ENCODE measurements at regions not wholly inside any gene's neighbourhood (a gene's known extent, or its start where the extent isn't known, plus 50 kb on each side); places are given as distances from the start of the nearest gene placed in this dataset.
"Not testable (repeated sequence)": the region's sequence is repeated elsewhere in the genome, so short reads cannot be mapped to it uniquely, and the experiment has no call there.

- not testable (repeated sequence) for DNase-seq
Measured at GRCh38 chr3:180424305-180424704, 177.7 kb upstream of the TTC14 start.

- DNase-seq = no peak
Measured at GRCh38 chr3:180430896-180431295, 171.1 kb upstream of the TTC14 start.

- no peak for DNase-seq
Measured at GRCh38 chr3:180433152-180433551, 168.8 kb upstream of the TTC14 start.

GRCh38 chr3:180447136-180447535 lies 154.8 kb upstream of the TTC14 start:
- no peak for DNase-seq

- DNase-seq = not testable (repeated sequence)
Measured at GRCh38 chr3:180448407-180448806, 153.6 kb upstream of the TTC14 start.

- no peak for DNase-seq
Measured at GRCh38 chr3:180457225-180457624, 144.7 kb upstream of the TTC14 start.

- DNase-seq = no peak
Measured at GRCh38 chr3:180466401-180467011, 135.5 kb upstream of the TTC14 start.

GRCh38 chr3:180467177-180467576 lies 134.8 kb upstream of the TTC14 start:
- DNase-seq = no peak

- no peak for DNase-seq
Measured at GRCh38 chr3:180469149-180469548, 132.8 kb upstream of the TTC14 start.

GRCh38 chr3:180478695-180479094 lies 123.3 kb upstream of the TTC14 start:
- no peak for DNase-seq

- DNase-seq = no peak
Measured at GRCh38 chr3:180492047-180492446, 109.9 kb upstream of the TTC14 start.

- DNase-seq = no peak
Measured at GRCh38 chr3:180496995-180497394, 105.0 kb upstream of the TTC14 start.

- no peak for DNase-seq
Measured at GRCh38 chr3:180516368-180516767, 85.6 kb upstream of the TTC14 start.

GRCh38 chr3:180523040-180523439 lies 78.9 kb upstream of the TTC14 start:
- no peak for DNase-seq

- DNase-seq = no peak
Measured at GRCh38 chr3:180528843-180529242, 73.1 kb upstream of the TTC14 start.

- no peak for DNase-seq
Measured at GRCh38 chr3:180529778-180530177, 72.2 kb upstream of the TTC14 start.

GRCh38 chr3:180530276-180530675 lies 71.7 kb upstream of the TTC14 start:
- DNase-seq = no peak

GRCh38 chr3:180531303-180532278 lies 70.4 kb upstream of the TTC14 start:
- no peak for DNase-seq

GRCh38 chr3:180534828-180535227 lies 67.1 kb upstream of the TTC14 start:
- DNase-seq = no peak

GRCh38 chr3:180538493-180538892 lies 63.5 kb upstream of the TTC14 start:
- DNase-seq = no peak

- DNase-seq = no peak
Measured at GRCh38 chr3:180543877-180544276, 58.1 kb upstream of the TTC14 start.

- DNase-seq = no peak
Measured at GRCh38 chr3:180546863-180547262, 55.1 kb upstream of the TTC14 start.

- no peak for DNase-seq
Measured at GRCh38 chr3:180548050-180548449, 53.9 kb upstream of the TTC14 start.
